Neuronal stem cell (in vitro differentiated cells): ENCODE measurements at regions not wholly inside any gene's neighbourhood (a gene's known extent, or its start where the extent isn't known, plus 50 kb on each side); places are given as distances from the start of the nearest gene placed in this dataset.

Experiments used
- DNase-seq: peaks from one replicate; pipeline ENCODE4 v3.0.0-alpha.2; 2013; ENCODE audit warnings: low spot score
- H2AFZ ChIP-seq: one replicate; pipeline ENCODE4 v1.6.1; 2013; ENCODE audit warnings: mild to moderate bottlenecking, low read length, inconsistent platforms
- H2AK5ac ChIP-seq: 2 replicates; pipeline ENCODE4 v1.6.1; 2013; ENCODE audit warnings: low read depth, mild to moderate bottlenecking, inconsistent platforms, low read length, moderate library complexity, mixed read lengths
- H2BK120ac ChIP-seq: 2 replicates; pipeline ENCODE4 v1.6.1; 2013; ENCODE audit warnings: low read depth, mild to moderate bottlenecking, inconsistent platforms, low read length, moderate library complexity, mixed read lengths
- H2BK12ac ChIP-seq: one replicate; pipeline ENCODE4 v1.6.1; 2013; ENCODE audit warnings: low read length, inconsistent platforms
- H2BK15ac ChIP-seq: 2 replicates; pipeline ENCODE4 v1.6.1; 2013; ENCODE audit warnings: mild to moderate bottlenecking, low read length, inconsistent platforms, mixed read lengths
- H2BK5ac ChIP-seq: one replicate; pipeline ENCODE4 v1.6.1; 2013; ENCODE audit warnings: inconsistent platforms, mild to moderate bottlenecking, low read length, moderate library complexity
- H3K14ac ChIP-seq: one replicate; pipeline ENCODE4 v1.6.1; 2013; ENCODE audit warnings: low read length, inconsistent platforms
- H3K18ac ChIP-seq: 2 replicates; pipeline ENCODE4 v1.6.1; 2013; ENCODE audit warnings: low read length, inconsistent platforms
- H3K23ac ChIP-seq: 2 replicates; pipeline ENCODE4 v1.6.1; 2013; ENCODE audit warnings: low read depth, mild to moderate bottlenecking, mixed read lengths, low read length, inconsistent platforms; ENCODE audit not compliant: poor library complexity
- H3K27ac ChIP-seq: replicated peaks from 3 replicates; pipeline ENCODE4 v1.5.1; 2013; ENCODE audit warnings: low read length, inconsistent platforms
- H3K27me3 ChIP-seq, 3 experiments: 2 replicates each; pipeline ENCODE4 v1.6.1; 2013; ENCODE audit warnings: low read length in 3 of 3, mild to moderate bottlenecking in 2 of 3, inconsistent platforms in 1 of 3, low read depth in 1 of 3, mixed read lengths in 1 of 3, moderate library complexity in 1 of 3; ENCODE audit not compliant: control insufficient read depth in 3 of 3, insufficient read depth in 3 of 3
- H3K36me3 ChIP-seq, 2 donors: replicated peaks in 1 of 2; 2 replicates each; pipeline ENCODE4 v1.6.1; 2013; ENCODE audit warnings: low read length in 2 of 2; ENCODE audit not compliant: control insufficient read depth in 2 of 2, insufficient read depth in 2 of 2
- H3K4ac ChIP-seq: 2 replicates; pipeline ENCODE4 v1.6.1; 2013; ENCODE audit warnings: inconsistent platforms, mild to moderate bottlenecking, low read length, moderate library complexity
- H3K4me1 ChIP-seq, 2 donors: 1 replicate in 1 of 2; 2 replicates in 1 of 2; pipeline ENCODE4 v1.6.1; 2013; ENCODE audit warnings: low read length in 2 of 2, low read depth in 1 of 2; ENCODE audit not compliant: control insufficient read depth in 2 of 2, insufficient read depth in 1 of 2
- H3K4me2 ChIP-seq: one replicate; pipeline ENCODE4 v1.6.1; 2013; ENCODE audit warnings: mild to moderate bottlenecking, low read length, inconsistent platforms; ENCODE audit not compliant: insufficient read depth, poor library complexity, severe bottlenecking
- H3K4me3 ChIP-seq, 2 donors: 2 replicates each; pipeline ENCODE4 v1.5.1; 2013; ENCODE audit warnings: low read length in 2 of 2, mild to moderate bottlenecking in 2 of 2, inconsistent platforms in 1 of 2, moderate library complexity in 1 of 2
- H3K79me1 ChIP-seq: one replicate; pipeline ENCODE4 v1.6.1; 2013; ENCODE audit warnings: low read depth, mild to moderate bottlenecking, inconsistent platforms, low read length, moderate library complexity
- H3K9ac ChIP-seq: one replicate; pipeline ENCODE4 v1.6.1; 2013; ENCODE audit warnings: mild to moderate bottlenecking, low read depth, low read length, inconsistent platforms; ENCODE audit not compliant: poor library complexity
- H3K9me3 ChIP-seq, 2 donors: replicated peaks in 1 of 2; 2 replicates each; pipeline versions ENCODE3 to v1.6.1; 2013; ENCODE audit warnings: low read length in 2 of 2, mild to moderate bottlenecking in 2 of 2, inconsistent platforms in 1 of 2, low read depth in 1 of 2, mixed read lengths in 1 of 2, moderate library complexity in 1 of 2; ENCODE audit not compliant: control insufficient read depth in 2 of 2, insufficient read depth in 1 of 2
- H4K8ac ChIP-seq: one replicate; pipeline ENCODE4 v1.6.1; 2013; ENCODE audit warnings: low read depth, mild to moderate bottlenecking, inconsistent platforms, low read length, moderate library complexity
- H4K91ac ChIP-seq: one replicate; pipeline ENCODE4 v1.6.1; 2013; ENCODE audit warnings: low read length, low read depth, mild to moderate bottlenecking, inconsistent platforms; ENCODE audit not compliant: poor library complexity
- WGBS, 2 donors: extraction: QIAGEN DNeasy Blood & Tissue Kit; methylation state at CpG; one replicate each; pipeline ENCODE4 v1.1.7; 2013; ENCODE audit warnings: missing lambda C conversion rate in 2 of 2, mixed read lengths in 1 of 2; ENCODE audit not compliant: insufficient read length in 2 of 2, insufficient replicate concordance in 1 of 2; ENCODE audit errors: extremely low coverage in 2 of 2; 5-methylcytosine and 5-hydroxymethylcytosine counted together

GRCh38 chr3:178067721-178068120 is 468.5 kb upstream of the KCNMB2 start:
- no peak overlapping the region for H2BK120ac ChIP-seq
- no peak overlapping the region for H3K4me2 ChIP-seq
- H3K14ac ChIP-seq: no peak overlapping the region
- no peaks in the 10 kb centered on the region for H3K79me1 ChIP-seq
- H3K9me3 ChIP-seq: peaks cover 0 to 5% of the 10 kb centered on the region in 2 donors
- no peak overlapping the region for H4K91ac ChIP-seq
- H2BK5ac ChIP-seq: no peak overlapping the region
- WGBS, 2 donors: no CpG with 5 or more reads among the region's 1 CpG
- H3K18ac ChIP-seq: no peak overlapping the region
- H3K23ac ChIP-seq: no peak overlapping the region
- H3K4me3 ChIP-seq: no peak overlapping the region
- no peak for DNase-seq
- H3K27ac ChIP-seq: no peak overlapping the region
- H2AFZ ChIP-seq: no peak overlapping the region
- H3K4me1 ChIP-seq: peaks cover 0 to 7% of the 10 kb centered on the region in 2 donors
- no peak overlapping the region for H3K9ac ChIP-seq
- no peak overlapping the region for H2BK12ac ChIP-seq
- no peaks in the 10 kb centered on the region for H3K36me3 ChIP-seq
- H2AK5ac ChIP-seq: no peak overlapping the region
- H2BK15ac ChIP-seq: no peak overlapping the region
- H3K4ac ChIP-seq: no peak overlapping the region
- H3K27me3 ChIP-seq: no peaks in the 10 kb centered on the region
- no peak overlapping the region for H4K8ac ChIP-seq

GRCh38 chr3:178072391-178073305 is 463.6 kb upstream of the KCNMB2 start:
- H3K4ac ChIP-seq: no peak overlapping the region
- H2BK12ac ChIP-seq: no peak overlapping the region
- no peak overlapping the region for H3K23ac ChIP-seq
- no peak for DNase-seq
- no peaks in the 10 kb centered on the region for H3K9me3 ChIP-seq
- no peak overlapping the region for H3K4me2 ChIP-seq
- no peak overlapping the region for H2BK5ac ChIP-seq
- H3K36me3 ChIP-seq: no peaks in the 10 kb centered on the region
- no peak overlapping the region for H4K8ac ChIP-seq
- no peak overlapping the region for H3K18ac ChIP-seq
- peak overlapping the region; percentile 38 for H2AFZ ChIP-seq
- H2BK15ac ChIP-seq: no peak overlapping the region
- no peak overlapping the region for H3K27ac ChIP-seq
- no peak overlapping the region for H3K9ac ChIP-seq
- no peak overlapping the region for H4K91ac ChIP-seq
- H3K27me3 ChIP-seq: no peaks in the 10 kb centered on the region
- peaks cover 0 to 7% of the 10 kb centered on the region in 2 donors for H3K4me1 ChIP-seq
- no peak overlapping the region for H2AK5ac ChIP-seq
- no CpG with 5 or more reads among the region's 7 CpGs for WGBS, 2 donors
- no peaks in the 10 kb centered on the region for H3K79me1 ChIP-seq
- no peak overlapping the region for H3K14ac ChIP-seq
- H2BK120ac ChIP-seq: no peak overlapping the region
- H3K4me3 ChIP-seq: no peak overlapping the region

- no peaks in the 10 kb centered on the region for H3K27me3 ChIP-seq
- H3K4me1 ChIP-seq: peaks cover 0 to 7% of the 10 kb centered on the region in 2 donors
- H2BK15ac ChIP-seq: no peak overlapping the region
- no peak overlapping the region for H2BK5ac ChIP-seq
- H3K4me3 ChIP-seq: no peak overlapping the region
- no peaks in the 10 kb centered on the region for H3K9me3 ChIP-seq
- H2AK5ac ChIP-seq: no peak overlapping the region
- H3K14ac ChIP-seq: no peak overlapping the region
- no peak overlapping the region for H4K91ac ChIP-seq
- no peak overlapping the region for H4K8ac ChIP-seq
- H3K4ac ChIP-seq: no peak overlapping the region
- no peak overlapping the region for H3K27ac ChIP-seq
- H3K9ac ChIP-seq: no peak overlapping the region
- no peak overlapping the region for H3K23ac ChIP-seq
- H3K4me2 ChIP-seq: no peak overlapping the region
- H3K79me1 ChIP-seq: no peaks in the 10 kb centered on the region
- no peak overlapping the region for H3K18ac ChIP-seq
- no peak overlapping the region for H2BK12ac ChIP-seq
- no CpG with 5 or more reads among the region's 3 CpGs for WGBS, 2 donors
- H2BK120ac ChIP-seq: no peak overlapping the region
- DNase-seq: no peak
- H2AFZ ChIP-seq: no peak overlapping the region
- H3K36me3 ChIP-seq: no peaks in the 10 kb centered on the region
Measured at GRCh38 chr3:178073366-178073765, 462.9 kb upstream of the KCNMB2 start.

GRCh38 chr3:178075344-178075743 is 460.9 kb upstream of the KCNMB2 start:
- no peak for DNase-seq
- H2AK5ac ChIP-seq: no peak overlapping the region

More at GRCh38 chr3:178075344-178075743, 460.9 kb upstream of the KCNMB2 start:
- Histone ChIP-seq H3K27me3 (no peaks in the 10 kb centered on the region), H3K4me3 (no peak overlapping the region), H2BK5ac (no peak overlapping the region), H3K9ac (no peak overlapping the region), H2BK15ac (no peak overlapping the region), H4K8ac (no peak overlapping the region), H3K23ac (no peak overlapping the region), H3K79me1 (no peaks in the 10 kb centered on the region), H2BK120ac (no peak overlapping the region), H2BK12ac (no peak overlapping the region), H3K18ac (no peak overlapping the region), H2AFZ (no peak overlapping the region), H4K91ac (no peak overlapping the region), H3K14ac (no peak overlapping the region), H3K4me2 (no peak overlapping the region), H3K4ac (no peak overlapping the region), H3K9me3 (no peaks in the 10 kb centered on the region), H3K4me1 (peaks cover 0 to 7% of the 10 kb centered on the region in 2 donors), H3K36me3 (no peaks in the 10 kb centered on the region), H3K27ac (no peak overlapping the region)
- no CpG with 5 or more reads among the region's 5 CpGs for WGBS, 2 donors
